ENCODE measurements at regions not wholly inside any gene's neighbourhood (a gene's known extent, or its start where the extent isn't known, plus 50 kb on each side); places are given as distances from the start of the nearest gene placed in this dataset.

DNA sequence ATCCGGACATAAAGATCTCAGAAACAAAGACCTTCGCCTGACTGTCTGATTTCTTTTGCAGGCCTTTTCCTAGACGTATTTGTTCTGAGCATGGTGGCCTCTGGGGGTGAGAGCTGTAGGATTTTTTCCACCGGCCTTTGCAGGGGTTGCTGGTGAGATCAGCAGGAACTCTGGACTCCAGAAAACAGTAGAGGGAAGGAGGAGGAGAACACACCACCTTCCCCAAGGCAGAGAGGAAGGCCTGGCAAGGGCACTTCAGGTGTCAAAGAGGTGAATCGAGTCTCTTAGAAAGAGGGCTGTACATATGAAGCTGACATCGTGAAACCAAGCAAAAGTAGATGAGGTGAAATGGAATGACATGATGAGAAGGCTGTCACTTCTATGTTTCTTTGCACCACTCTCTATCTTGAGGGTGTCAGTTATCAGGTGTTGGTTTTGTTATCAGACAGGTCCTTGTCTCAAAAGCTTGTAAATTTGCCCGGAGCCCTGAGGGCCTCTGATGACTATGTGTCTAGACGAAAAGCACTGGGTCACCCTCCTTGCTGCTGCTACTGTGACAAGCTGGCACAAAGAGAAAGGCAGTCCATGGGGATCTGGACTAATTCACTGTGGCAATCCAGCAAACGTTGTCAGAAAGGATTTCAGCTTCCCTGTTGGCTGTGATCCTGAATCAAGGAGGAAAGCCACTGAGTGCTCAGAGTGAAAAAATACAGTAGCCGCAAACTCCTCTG, 91.3 kb upstream of the MAP3K7 start:
- TF ChIP-seq GATA3 (IDR thresholded peaks at IDR 0.05; ENCODE audit: low read depth, low read length), result no peak
- no peak for TF ChIP-seq GATA2 (IDR thresholded peaks at IDR 0.05; ENCODE audit: low read depth, low read length)

DNA sequence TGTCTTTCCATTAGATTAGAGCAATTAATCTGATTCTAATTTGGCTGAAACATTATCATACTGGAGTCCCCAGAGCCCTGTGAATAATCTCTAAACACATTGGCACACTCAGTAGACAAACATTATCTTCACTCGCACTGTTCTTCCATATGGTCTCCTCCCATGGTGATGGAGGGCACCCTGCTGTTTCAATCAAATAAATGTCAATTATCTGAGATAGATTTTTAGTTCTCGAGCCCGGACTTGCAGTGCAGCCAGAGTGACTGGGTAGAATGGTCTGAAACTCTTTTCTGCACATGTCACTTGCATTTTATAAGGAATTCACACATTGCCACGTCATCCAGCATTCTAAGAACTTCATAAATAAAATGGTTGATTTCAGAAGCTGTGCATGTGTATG, 90.6 kb upstream of the MAP3K7 start:
- TF ChIP-seq GATA3 (IDR thresholded peaks at IDR 0.05; ENCODE audit: low read depth, low read length), result no peak

DNA sequence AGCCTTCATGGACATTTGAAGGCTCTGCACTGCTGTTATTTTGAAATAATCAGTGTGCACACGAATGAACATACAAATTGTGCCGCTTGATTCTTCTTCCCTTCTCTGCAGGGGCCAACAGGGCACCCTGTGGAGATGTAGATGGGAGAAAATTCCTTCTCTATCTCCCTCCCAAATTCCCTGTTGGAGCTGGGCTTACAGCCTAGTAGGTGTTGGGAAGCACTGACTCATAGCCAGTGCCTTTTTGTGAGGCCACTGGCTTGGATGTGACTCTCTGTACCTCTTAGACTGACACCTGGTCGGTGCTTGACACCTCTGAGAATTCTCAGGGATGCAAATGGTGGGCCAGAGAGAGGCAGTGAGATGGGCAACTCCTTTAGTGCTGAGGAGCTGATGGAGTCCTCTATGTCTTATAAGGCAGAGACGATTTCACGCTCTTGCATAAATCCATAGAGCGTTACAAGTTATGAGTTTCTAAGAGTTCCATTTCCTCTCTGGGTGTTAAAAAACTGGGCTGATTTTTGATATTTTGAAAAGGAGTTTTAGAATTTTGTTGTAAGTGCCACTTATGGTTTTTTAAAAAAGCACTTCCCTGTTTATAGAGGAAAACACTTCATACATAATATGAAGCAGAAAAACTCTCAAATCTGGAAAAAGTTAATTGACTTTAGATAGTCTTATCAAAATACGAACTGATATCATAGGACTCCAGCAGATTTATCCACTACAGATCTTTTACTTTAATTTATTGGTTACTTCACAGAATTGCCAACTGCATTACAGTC, 89.8 kb upstream of the MAP3K7 start:
- TF ChIP-seq GATA2 (IDR thresholded peaks at IDR 0.05; ENCODE audit: low read depth, low read length) (no peak), GATA3 (IDR thresholded peaks at IDR 0.05; ENCODE audit: low read depth, low read length) (no peak)

DNA sequence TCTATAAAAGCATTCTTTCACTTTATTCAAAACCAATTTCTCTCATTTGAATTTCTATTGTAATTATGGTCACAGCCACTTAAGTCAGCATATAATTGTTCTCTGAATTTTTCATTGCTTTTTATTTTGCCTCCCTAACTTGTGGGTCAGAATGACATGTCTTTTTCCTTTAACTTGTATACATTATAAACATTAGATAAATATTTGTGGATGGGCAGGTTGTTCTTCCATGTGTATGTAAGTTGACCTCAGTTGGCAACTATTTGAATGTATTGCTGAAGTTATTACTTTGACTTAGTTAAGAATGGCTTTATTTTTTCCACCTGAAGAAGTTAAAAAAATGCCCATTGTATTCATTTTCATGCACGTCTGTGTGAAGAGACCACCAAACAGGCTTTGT, 83.0 kb upstream of the MAP3K7 start:
- no peak for TF ChIP-seq GATA2 (IDR thresholded peaks at IDR 0.05; ENCODE audit: low read depth, low read length)
- TF ChIP-seq GATA3 (IDR thresholded peaks at IDR 0.05; ENCODE audit: low read depth, low read length), result no peak

DNA sequence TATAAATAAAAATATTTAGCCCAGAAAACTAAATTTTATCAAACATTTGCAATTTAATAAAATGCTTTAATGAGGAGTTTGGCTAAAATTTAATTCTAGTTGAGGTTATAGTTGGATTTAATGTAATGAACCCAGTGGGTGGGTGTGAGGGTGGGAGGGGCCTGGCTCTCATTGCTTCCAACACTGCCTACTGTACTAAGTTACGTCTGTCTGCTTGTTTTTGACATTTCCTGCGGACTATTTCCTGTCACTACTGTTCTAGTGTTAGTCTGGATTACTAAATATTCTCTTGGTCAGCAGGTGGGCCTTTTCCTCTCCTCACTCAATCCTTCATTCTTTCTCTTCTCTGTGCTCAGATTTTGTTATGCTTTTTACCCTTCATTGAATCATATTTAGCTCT, 82.5 kb upstream of the MAP3K7 start:
- no peak for TF ChIP-seq GATA3 (IDR thresholded peaks at IDR 0.05; ENCODE audit: low read depth, low read length)
- TF ChIP-seq GATA2 (IDR thresholded peaks at IDR 0.05; ENCODE audit: low read depth, low read length), result no peak

DNA sequence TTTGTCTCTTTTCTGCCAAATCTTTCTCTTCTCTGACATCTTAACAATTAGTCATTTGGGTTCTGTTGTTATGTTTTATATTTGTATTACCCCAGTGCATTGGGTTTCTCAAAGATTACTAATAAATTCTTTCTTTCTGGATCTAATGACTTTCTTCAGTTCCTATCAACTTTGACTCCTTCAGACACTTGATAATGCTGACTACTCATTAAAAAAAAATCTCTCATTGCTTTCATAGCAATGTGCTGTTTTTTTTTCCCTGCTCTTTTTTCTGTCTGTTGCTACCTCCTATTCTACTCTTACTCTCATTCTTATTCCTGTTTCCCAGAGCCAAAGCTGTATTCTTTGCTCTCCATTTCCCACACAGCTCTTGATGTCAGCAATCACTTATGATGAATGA, 81.3 kb upstream of the MAP3K7 start:
- TF ChIP-seq GATA3 (IDR thresholded peaks at IDR 0.05; ENCODE audit: low read depth, low read length), result no peak
- TF ChIP-seq GATA2 (IDR thresholded peaks at IDR 0.05; ENCODE audit: low read depth, low read length), result no peak

DNA sequence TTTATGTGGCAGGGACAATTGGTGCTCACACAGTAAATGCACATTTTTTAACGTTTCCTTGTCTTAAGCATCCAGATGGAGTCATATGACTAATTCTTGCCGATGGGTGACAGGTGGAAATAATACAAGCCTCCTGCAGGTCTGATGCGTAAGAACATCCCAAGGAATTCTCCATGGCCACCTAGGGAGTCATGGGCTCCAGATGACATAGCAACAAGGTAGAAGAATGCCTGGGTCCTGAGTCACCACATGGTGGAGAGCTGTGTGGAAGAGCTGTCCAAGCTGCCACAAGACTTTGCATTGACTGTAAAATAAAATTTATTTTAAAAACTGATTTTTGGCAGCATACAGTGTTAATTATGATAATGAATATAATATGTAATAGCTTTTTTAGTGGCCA, 77.0 kb upstream of the MAP3K7 start:
- TF ChIP-seq GATA3 (IDR thresholded peaks at IDR 0.05; ENCODE audit: low read depth, low read length) (no peak), GATA2 (IDR thresholded peaks at IDR 0.05; ENCODE audit: low read depth, low read length) (no peak)

DNA sequence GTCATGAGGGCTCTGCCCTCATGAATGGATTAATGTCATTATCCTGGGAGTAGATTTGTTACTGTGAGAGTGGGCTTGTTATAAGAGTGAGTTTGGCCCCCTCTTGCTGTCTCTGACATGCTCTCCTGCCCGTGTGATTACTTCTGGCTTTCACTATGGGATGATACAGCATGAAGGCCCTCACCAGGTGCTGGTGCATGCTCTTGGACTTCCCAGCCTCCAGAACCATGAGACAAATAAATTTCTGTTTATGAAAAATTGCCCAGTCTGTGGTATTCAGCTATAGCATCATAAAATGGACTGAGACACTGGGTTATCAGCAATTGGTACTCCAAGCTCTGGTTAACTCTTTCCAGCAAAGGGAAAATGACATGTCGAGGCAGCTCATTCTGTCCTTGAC, 76.2 kb upstream of the MAP3K7 start:
- TF ChIP-seq GATA3 (IDR thresholded peaks at IDR 0.05; ENCODE audit: low read depth, low read length) (no peak), GATA2 (IDR thresholded peaks at IDR 0.05; ENCODE audit: low read depth, low read length) (no peak)

DNA sequence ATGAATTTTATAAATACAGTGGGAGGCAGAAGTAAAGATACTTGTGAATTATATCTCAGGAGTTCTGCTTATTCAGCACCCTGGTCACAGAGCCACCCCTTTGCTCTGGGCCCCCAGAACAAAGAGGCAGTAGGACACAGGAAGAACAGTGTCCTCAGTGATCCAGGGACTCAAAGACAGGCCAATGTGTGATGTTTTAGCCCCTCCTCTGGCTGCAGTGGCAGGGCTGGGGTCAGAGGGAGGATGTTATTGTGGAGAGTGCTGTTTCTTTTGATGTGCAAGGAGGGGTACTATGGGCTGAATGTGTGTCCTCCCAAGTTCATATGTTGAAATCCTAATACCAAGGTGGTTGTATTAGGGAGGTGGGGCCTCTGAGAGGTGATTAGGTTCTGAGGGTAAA, 74.1 kb upstream of the MAP3K7 start:
- TF ChIP-seq GATA2 (IDR thresholded peaks at IDR 0.05; ENCODE audit: low read depth, low read length) (no peak), GATA3 (IDR thresholded peaks at IDR 0.05; ENCODE audit: low read depth, low read length) (no peak)

DNA sequence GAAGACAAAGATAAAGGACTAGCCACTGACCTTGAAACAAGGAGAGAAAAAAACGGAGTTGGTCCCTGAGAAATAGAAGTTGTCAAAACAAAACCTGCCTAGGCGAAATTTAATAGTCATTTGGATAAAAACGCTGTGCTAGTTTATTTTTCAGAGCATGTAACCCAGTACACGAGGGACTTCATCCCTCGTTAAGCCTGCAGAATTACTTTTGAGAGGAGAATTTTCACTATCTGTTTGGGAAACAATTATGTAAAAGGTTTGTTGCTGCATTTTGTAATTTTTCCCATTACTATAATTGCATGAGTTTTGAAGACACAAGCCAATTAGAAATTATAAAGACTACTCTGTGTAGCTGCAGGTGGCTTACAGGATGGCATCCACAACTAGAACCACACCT, 71.6 kb upstream of the MAP3K7 start:
- TF ChIP-seq GATA3 (IDR thresholded peaks at IDR 0.05; ENCODE audit: low read depth, low read length) (no peak), GATA2 (IDR thresholded peaks at IDR 0.05; ENCODE audit: low read depth, low read length) (no peak)

DNA sequence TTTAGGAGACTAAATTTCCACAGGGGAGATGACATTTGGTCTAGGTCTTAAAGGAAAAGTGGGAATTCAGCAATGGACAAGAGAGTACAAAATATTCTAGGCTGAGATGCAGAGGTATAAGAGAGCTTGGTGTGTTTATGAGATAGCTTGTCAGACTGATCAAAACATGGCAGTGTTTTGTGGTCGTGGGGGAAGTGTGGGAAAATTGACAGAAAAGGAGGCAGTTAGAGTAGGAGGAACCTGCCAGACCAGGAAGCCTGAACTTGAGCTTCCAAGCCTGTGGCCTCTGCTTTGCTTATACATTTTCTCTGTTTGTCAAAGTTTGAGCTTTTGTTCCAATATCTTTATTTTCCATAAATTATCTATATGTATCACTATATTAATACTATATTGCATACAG, 69.5 kb upstream of the MAP3K7 start:
- TF ChIP-seq GATA3 (IDR thresholded peaks at IDR 0.05; ENCODE audit: low read depth, low read length) (no peak), GATA2 (IDR thresholded peaks at IDR 0.05; ENCODE audit: low read depth, low read length) (no peak)

DNA sequence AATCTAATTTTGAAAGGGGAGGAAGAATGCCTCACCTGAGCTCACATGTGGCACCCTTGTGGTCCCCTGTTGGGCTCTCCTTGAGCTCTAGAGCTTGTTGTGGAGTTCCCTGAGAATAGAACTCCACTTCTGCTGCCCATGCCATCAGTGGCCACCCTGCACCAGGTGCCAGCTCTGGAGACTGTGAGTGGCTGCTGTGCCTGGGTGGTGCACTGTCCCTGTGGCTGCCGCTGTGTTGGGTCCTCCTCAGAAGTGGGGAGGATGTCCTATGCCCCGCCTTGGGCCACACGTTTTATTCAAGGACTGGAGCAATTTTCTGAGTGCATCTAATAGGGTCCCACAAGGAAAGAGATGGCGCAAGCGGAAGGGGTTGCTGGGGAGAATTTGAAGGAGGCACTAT, 67.9 kb upstream of the MAP3K7 start:
- no peak for TF ChIP-seq GATA3 (IDR thresholded peaks at IDR 0.05; ENCODE audit: low read depth, low read length)

DNA sequence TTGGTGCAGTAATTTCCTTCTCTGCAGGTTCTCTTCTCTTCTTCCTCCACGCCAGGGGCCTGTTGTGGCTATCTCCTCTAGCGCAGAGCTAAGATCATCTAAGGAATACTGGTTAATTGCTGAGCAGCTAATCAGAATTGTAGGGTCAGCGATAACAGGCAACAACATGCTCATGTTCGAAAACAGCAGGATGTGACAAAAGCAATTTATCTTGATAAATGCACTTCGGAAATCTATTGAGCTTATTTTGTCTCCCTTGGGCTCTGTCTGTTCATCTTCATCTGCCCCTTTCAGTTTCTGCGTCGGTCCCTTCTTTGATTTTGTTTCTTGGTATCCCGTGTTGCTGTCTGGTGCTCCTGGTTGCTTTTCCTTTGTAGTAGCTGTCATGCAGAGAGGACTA, 67.3 kb upstream of the MAP3K7 start:
- TF ChIP-seq GATA2 (IDR thresholded peaks at IDR 0.05; ENCODE audit: low read depth, low read length) (no peak), GATA3 (IDR thresholded peaks at IDR 0.05; ENCODE audit: low read depth, low read length) (no peak)

DNA sequence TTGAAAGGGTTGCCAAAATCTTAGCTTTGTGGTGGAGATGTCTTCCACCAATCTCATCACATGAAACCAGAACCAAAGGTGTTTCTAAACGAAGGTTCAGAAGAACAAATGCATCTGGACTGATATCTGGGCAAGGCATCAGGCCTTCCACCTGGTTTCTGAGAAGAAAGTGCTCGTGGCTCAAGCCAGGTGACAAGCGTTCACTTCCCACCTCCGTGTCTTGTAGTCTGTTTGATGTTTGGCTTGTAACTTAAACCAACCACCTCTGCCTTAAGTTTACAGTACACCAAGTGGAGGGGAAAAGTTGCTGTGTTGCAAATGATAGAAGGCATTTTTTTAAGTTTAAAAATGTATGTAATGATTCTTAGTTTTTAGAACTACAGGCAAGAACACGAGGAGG, 66.9 kb upstream of the MAP3K7 start:
- no peak for TF ChIP-seq GATA2 (IDR thresholded peaks at IDR 0.05; ENCODE audit: low read depth, low read length)
- no peak for TF ChIP-seq GATA3 (IDR thresholded peaks at IDR 0.05; ENCODE audit: low read depth, low read length)
